GM12865 (cell line): ENCODE measurements at regions not wholly inside any gene's neighbourhood (a gene's known extent, or its start where the extent isn't known, plus 50 kb on each side); places are given as distances from the start of the nearest gene placed in this dataset.

Experiments used
- DNase-seq: peaks from one replicate; pipeline ENCODE4 v3.0.0; 2010; ENCODE audit warnings: low read depth
- H3K4me3 ChIP-seq: 2 replicates; pipeline ENCODE4 v1.5.1; 2011; ENCODE audit warnings: mild to moderate bottlenecking, low read depth, low read length, control low read depth
- TF ChIP-seq, protein P1 (sequence below): IDR thresholded peaks from 2 replicates; pipeline ENCODE4 v1.5.1; 2011; ENCODE audit warnings: low read length, control low read depth, low read depth, inconsistent platforms; ENCODE audit not compliant: insufficient read depth; ENCODE audit errors: missing control alignments

DNA sequence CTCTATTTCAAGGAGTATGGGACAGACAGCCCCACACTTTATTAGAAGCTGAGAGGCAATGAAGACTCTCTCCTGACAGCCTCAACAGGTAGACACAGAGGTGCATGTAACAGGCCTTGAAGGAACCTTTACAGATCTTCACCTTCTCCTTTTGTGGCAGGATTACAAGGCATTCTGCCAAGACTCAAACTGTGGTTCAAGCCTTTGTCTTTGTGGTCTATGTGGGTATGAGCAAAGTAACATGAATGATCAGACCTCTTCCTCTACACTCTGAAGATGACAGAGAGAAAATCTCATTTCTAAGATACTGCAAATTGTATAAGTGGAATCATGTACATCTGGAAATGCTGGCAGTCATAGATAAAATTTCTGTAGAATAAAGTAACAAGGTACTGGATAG is 346.9 kb downstream of the CDH9 start:
- H3K4me3 ChIP-seq: no peak overlapping the region
- no peak for DNase-seq
- TF ChIP-seq, protein P1, sequence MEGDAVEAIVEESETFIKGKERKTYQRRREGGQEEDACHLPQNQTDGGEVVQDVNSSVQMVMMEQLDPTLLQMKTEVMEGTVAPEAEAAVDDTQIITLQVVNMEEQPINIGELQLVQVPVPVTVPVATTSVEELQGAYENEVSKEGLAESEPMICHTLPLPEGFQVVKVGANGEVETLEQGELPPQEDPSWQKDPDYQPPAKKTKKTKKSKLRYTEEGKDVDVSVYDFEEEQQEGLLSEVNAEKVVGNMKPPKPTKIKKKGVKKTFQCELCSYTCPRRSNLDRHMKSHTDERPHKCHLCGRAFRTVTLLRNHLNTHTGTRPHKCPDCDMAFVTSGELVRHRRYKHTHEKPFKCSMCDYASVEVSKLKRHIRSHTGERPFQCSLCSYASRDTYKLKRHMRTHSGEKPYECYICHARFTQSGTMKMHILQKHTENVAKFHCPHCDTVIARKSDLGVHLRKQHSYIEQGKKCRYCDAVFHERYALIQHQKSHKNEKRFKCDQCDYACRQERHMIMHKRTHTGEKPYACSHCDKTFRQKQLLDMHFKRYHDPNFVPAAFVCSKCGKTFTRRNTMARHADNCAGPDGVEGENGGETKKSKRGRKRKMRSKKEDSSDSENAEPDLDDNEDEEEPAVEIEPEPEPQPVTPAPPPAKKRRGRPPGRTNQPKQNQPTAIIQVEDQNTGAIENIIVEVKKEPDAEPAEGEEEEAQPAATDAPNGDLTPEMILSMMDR: no peak

DNA sequence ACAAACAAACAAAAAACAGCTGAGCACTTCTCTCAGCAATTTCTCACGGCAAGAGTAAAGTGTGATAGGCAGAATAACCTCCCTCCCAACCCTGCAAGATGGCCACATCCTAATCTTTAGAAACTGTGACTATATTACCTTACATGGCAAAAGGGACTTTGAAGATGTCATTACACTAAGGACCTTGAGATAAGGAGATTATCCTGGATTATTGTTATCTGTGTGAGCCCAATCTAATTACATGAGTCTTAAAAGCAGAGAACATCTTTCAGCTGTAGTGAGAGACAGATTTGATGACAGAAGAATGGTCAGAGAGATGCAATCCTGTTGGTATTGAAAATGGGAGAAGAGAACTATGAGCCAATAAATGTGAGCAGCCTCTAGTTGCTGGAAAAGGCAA is 347.9 kb downstream of the CDH9 start:
- TF ChIP-seq, protein P1: no peak
- no peak for DNase-seq
- H3K4me3 ChIP-seq: no peak overlapping the region

DNA sequence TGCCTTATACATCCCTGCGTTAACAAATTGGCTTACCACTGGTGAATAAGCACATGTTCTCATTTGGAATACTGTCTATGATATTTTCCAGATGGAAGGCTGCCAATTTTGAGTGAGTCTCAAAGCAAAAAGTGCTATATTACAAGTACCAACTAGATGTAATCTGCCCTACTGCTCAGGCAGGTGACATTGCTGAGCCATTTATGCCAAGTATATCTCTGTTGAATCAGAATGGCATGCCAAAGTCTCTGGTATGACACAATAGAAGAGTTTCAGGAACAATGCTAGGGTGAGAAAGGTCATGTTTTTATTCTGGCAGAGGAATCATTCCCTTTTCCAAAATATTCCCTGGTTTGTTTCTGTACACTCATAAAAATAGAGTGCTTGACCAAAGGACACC is 356.5 kb downstream of the CDH9 start:
- no peak overlapping the region for H3K4me3 ChIP-seq
- TF ChIP-seq, protein P1: no peak
- DNase-seq: no peak

DNA sequence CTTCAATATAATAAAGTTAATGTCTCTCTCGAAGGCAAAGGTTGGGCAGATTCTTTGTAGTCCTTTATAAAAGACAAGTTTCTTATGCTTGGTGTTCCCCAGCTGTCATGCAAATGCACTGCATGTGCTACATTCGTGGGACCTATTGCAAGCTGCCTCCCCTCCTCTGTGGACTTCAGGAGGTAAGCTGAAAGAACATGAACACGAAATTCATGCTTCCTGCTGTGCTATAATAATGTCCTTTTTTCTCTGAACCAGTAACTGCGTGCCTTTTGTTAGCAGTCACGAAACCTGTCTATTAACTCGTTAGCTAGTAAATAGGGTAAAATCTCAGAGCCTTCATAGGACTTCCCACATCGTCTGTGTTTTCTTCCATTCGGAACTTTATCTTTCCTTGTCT is 363.5 kb downstream of the CDH9 start:
- no peak overlapping the region for H3K4me3 ChIP-seq
- DNase-seq: no peak
- TF ChIP-seq, protein P1: no peak

DNA sequence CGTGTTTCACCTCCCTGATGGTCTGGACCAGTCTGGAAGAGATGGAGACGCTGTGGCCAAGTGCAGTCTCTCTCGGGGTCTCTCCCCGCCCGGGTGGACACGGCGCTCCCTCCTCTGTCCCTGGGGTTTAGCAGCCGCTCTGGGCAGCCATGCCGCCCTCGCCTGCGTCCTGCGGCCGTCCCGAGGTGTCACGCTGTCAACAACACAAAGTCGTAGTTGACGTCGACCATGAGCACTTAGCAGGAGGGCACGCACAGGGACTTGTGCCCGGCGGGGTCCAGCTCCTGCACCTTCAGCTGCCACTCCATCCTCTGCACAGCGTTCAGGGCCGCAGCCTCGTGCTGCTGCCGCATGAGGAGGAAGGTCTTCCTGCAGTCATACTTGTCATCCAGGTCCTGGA is 368.9 kb downstream of the CDH9 start:
- no peak for DNase-seq
- H3K4me3 ChIP-seq: no peak overlapping the region
- TF ChIP-seq, protein P1: no peak

DNA sequence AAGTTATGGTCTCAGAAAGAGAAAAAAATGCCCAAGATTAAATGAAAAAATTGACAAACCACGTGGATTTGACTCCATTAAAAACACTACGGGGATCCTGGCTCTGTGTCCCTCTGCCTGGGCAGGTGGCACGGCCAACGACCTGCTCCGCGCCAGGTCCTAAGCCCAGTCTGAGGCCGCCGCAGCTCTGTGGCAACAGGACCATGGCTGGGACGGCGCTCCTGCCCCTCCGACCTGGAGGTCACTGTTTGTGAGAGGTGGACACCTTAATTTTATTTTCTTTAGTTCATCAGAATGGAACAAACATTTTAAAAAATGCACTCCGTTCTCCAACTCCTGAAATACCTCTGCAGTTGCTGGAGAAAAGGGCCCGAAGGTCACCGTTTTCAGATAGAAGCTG is 369.4 kb downstream of the CDH9 start:
- no peak for DNase-seq
- TF ChIP-seq, protein P1: no peak
- no peak overlapping the region for H3K4me3 ChIP-seq

DNA sequence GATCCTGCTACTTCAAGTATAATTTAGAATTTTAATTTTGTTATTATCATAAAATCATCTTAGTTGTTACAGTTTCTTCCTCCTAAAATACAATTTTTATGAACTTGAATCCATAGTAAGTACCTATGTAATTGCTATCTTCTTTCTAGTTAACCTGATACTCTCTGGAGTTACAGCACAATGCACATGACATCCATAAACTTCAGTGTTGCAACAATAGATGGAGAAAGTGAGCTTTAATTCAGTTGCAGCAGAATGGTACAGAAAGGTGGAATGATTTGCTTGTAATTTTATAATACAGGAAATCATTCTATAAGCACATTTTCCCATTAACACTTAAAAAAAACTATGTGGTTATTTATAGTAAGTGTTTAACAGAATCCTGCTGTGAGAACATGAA is 372.0 kb downstream of the CDH9 start:
- no peak overlapping the region for H3K4me3 ChIP-seq
- DNase-seq: no peak
- TF ChIP-seq, protein P1: no peak
